Stimulated activated memory B cell treated with anti-CD40 and anti-IgM and Interleukin-4, amounts not matched to agents 10 μg/mL and 1 μg/mL and 100 μg/mL, for 72 hours (primary cell): ENCODE measurements at regions not wholly inside any gene's neighbourhood (a gene's known extent, or its start where the extent isn't known, plus 50 kb on each side); places are given as distances from the start of the nearest gene placed in this dataset.
"Not testable (repeated sequence)": the region's sequence is repeated elsewhere in the genome, so short reads cannot be mapped to it uniquely, and the experiment has no call there.

Source experiments
- ATAC-seq: fragments of 150-1000 bp; cut with Tn5 transposase; 2 replicates; pipeline ENCODE4 v1.10.0; 2021
- H3K27ac Mint-ChIP-seq: one replicate; pipeline ENCODE4 v1.8.0; 2022; ENCODE audit warnings: mild to moderate bottlenecking, mixed read lengths
- H3K27me3 Mint-ChIP-seq: one replicate; pipeline ENCODE4 v1.8.0; 2022; ENCODE audit warnings: mixed read lengths
- H3K36me3 Mint-ChIP-seq: one replicate; pipeline ENCODE4 v1.8.0; 2022; ENCODE audit warnings: mixed read lengths
- H3K4me1 Mint-ChIP-seq: one replicate; pipeline ENCODE4 v1.8.0; 2022; ENCODE audit warnings: mixed read lengths
- H3K4me3 Mint-ChIP-seq: one replicate; pipeline ENCODE4 v1.8.0; 2022; ENCODE audit warnings: mild to moderate bottlenecking, moderate library complexity, mixed read lengths
- H3K9me3 Mint-ChIP-seq: one replicate; pipeline ENCODE4 v1.8.0; 2022; ENCODE audit warnings: mixed read lengths

DNA sequence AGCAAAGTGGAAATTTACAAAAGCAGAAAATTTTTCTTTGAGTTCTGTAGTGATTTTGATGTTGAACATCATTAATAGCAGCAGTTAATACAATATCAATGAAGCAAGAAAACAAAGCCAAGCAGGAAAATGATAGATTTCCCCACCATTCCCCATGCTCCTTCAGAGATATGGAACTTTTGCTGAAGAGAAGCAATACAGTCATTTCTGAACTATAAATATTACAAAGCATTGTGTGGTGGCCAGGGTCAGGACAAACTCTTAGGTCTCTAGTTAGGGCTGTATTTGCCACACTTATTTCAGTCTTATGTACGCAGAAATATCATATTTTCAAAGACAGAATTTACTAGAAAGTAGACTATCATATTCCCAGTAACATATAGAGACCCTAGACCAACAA lies 88.8 kb upstream of the P3H2 start:
- H3K4me1 Mint-ChIP-seq, result no peaks in the 10 kb centered on the region
- ATAC-seq, result no peak
- no peaks in the 10 kb centered on the region for H3K27me3 Mint-ChIP-seq
- H3K4me3 Mint-ChIP-seq, result no peak overlapping the region
- H3K9me3 Mint-ChIP-seq, result no peaks in the 10 kb centered on the region
- H3K27ac Mint-ChIP-seq, result no peak overlapping the region
- no peaks in the 10 kb centered on the region for H3K36me3 Mint-ChIP-seq

GRCh38 chr3:190208196-190208595 lies 87.5 kb upstream of the P3H2 start:
- ATAC-seq, result no peak
- Mint-ChIP-seq H3K9me3 (no peaks in the 10 kb centered on the region), H3K36me3 (no peaks in the 10 kb centered on the region), H3K4me3 (no peak overlapping the region), H3K27ac (no peak overlapping the region), H3K27me3 (no peaks in the 10 kb centered on the region), H3K4me1 (no peaks in the 10 kb centered on the region)

GRCh38 chr3:190205739-190206138 lies 85.0 kb upstream of the P3H2 start:
- no peaks in the 10 kb centered on the region for H3K27me3 Mint-ChIP-seq
- peak; percentile 31 for ATAC-seq
- H3K9me3 Mint-ChIP-seq, result no peaks in the 10 kb centered on the region
- no peak overlapping the region for H3K4me3 Mint-ChIP-seq
- no peaks in the 10 kb centered on the region for H3K36me3 Mint-ChIP-seq
- H3K4me1 Mint-ChIP-seq, result no peaks in the 10 kb centered on the region
- no peak overlapping the region for H3K27ac Mint-ChIP-seq

GRCh38 chr3:190204200-190204599 lies 83.5 kb upstream of the P3H2 start:
- H3K27me3 Mint-ChIP-seq, result no peaks in the 10 kb centered on the region
- H3K4me1 Mint-ChIP-seq, result no peaks in the 10 kb centered on the region
- H3K36me3 Mint-ChIP-seq, result no peaks in the 10 kb centered on the region
- no peak overlapping the region for H3K4me3 Mint-ChIP-seq
- no peak overlapping the region for H3K27ac Mint-ChIP-seq
- H3K9me3 Mint-ChIP-seq, result no peaks in the 10 kb centered on the region
- no peak for ATAC-seq

DNA sequence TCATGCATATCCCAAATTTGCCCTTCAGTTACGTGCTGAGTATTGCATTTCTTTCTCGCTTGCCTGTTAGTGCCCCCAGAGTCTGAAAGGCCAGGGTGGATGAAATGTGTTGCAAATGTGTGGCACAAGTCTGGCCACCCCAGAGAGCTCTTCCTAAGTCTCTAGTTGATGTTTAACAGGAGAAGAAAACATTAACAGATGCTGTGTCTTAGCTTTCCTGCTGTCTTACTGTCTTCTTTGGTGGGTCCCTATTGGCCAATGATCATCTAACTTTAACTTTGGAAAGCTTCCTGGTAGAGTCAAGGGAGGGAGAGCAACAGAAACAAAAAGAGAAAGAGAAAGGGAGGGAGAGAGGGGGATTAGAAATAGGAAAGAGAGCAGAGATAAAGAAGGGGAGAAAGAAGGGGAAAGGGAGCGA lies 76.7 kb upstream of the P3H2 start:
- H3K4me3 Mint-ChIP-seq, result no peak overlapping the region
- ATAC-seq, result no peak
- H3K9me3 Mint-ChIP-seq, result no peaks in the 10 kb centered on the region
- H3K27me3 Mint-ChIP-seq, result no peaks in the 10 kb centered on the region
- H3K36me3 Mint-ChIP-seq, result no peaks in the 10 kb centered on the region
- H3K27ac Mint-ChIP-seq, result no peak overlapping the region
- H3K4me1 Mint-ChIP-seq, result no peaks in the 10 kb centered on the region

DNA sequence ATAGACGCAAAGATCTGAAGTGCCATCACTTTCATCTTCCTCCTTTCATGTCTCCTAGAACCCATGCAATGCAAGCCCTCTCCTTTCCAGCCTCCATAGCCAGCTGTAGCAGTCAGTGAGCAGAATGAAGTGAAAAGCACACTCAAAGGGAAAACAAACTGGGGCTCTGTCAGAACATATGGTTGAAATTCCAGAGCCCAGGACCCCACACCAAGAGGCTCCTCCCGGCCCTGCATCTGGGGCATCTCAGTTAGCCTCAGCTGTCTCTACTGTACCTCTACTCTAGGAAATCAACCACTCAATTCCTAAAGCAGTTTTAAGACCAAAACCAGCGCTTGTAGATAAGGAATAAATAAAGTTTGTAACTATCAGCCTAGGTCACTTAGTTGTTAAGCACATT lies 73.8 kb upstream of the P3H2 start:
- H3K27me3 Mint-ChIP-seq, result no peaks in the 10 kb centered on the region
- H3K4me1 Mint-ChIP-seq, result no peaks in the 10 kb centered on the region
- H3K27ac Mint-ChIP-seq, result no peak overlapping the region
- no peak overlapping the region for H3K4me3 Mint-ChIP-seq
- no peaks in the 10 kb centered on the region for H3K9me3 Mint-ChIP-seq
- no peaks in the 10 kb centered on the region for H3K36me3 Mint-ChIP-seq
- ATAC-seq, result no peak

DNA sequence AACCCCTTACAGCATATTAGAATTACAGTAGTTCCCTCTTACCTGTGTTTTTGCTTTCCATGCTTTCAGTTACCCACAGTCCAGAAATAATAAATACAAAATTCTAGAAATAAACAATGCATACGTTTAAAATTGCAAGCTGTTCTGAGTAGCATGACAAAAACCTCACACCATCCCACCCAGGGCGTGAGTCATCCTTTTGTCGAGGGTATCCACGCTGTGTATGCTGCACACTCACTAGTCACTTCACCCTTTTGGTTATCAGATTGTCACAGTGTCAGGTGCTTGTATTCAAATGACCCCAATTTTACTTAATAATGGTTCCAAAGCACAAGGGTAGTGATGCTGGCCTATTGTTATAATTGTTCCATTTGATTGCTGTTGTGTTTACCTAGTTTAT lies 72.5 kb upstream of the P3H2 start:
- no peak for ATAC-seq
- Mint-ChIP-seq H3K9me3 (no peaks in the 10 kb centered on the region), H3K4me1 (no peaks in the 10 kb centered on the region), H3K27ac (no peak overlapping the region), H3K4me3 (no peak overlapping the region), H3K27me3 (no peaks in the 10 kb centered on the region), H3K36me3 (no peaks in the 10 kb centered on the region)

DNA sequence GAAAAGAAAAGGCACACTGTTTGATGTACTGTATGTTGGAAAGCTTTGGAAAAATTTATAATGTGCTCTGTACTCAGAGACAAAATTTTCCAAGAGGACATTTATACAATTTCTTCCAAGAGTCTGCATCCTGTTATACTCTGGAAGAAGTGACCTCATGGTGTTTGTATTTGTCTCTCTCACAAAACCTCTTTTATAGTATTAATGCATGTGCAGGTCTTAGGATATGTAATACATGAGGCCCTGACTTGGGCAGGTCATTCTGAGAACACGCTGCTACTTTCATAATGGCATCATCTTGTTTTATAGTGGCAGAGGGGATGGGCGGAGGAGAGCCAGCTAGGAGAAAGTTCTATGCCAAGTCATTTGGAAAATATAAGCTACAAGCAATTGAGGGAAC lies 72.0 kb upstream of the P3H2 start:
- H3K27me3 Mint-ChIP-seq, result no peaks in the 10 kb centered on the region
- ATAC-seq, result no peak
- H3K36me3 Mint-ChIP-seq, result no peaks in the 10 kb centered on the region
- no peak overlapping the region for H3K27ac Mint-ChIP-seq
- no peaks in the 10 kb centered on the region for H3K4me1 Mint-ChIP-seq
- no peak overlapping the region for H3K4me3 Mint-ChIP-seq
- H3K9me3 Mint-ChIP-seq, result no peaks in the 10 kb centered on the region

DNA sequence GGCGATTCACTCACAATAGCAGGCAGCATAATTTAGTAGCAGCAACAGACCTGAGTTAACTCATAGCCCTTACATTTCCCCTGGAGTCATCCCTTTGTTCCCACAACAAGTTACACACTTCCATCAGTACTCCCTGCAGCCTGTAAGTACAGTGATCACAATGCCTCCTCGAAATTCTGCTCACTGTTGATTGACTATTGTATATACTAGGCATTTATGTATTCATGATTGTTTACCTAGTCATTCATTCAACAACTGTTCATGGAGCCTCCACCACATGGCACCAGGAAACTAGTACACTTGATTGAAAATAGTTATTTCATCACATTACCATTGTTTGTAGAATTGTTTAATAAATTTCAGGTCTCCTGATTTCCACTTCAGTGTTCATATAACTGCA lies 71.4 kb upstream of the P3H2 start:
- no peaks in the 10 kb centered on the region for H3K27me3 Mint-ChIP-seq
- H3K27ac Mint-ChIP-seq, result no peak overlapping the region
- H3K4me3 Mint-ChIP-seq, result no peak overlapping the region
- ATAC-seq, result no peak
- no peaks in the 10 kb centered on the region for H3K4me1 Mint-ChIP-seq
- H3K9me3 Mint-ChIP-seq, result no peaks in the 10 kb centered on the region
- H3K36me3 Mint-ChIP-seq, result no peaks in the 10 kb centered on the region

DNA sequence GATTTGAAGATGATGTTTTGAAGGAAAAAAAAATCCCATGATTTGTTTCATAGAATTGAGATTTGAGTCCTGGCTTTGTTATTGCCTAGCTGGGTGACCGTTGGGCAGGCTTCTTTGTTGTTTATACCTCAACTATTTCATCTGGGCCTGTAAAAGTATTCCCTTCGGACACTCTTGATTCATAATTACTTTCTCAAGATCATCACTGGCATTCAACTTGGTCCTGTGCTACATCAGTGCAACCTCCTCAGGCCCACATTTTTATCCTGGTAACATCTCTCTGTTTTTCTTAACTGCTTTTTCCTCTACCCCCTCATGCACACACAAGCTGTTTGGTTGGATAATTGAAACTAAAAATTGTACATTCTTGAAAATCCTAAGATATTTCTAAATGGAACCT lies 67.5 kb upstream of the P3H2 start:
- no peak overlapping the region for H3K27ac Mint-ChIP-seq
- no peaks in the 10 kb centered on the region for H3K4me1 Mint-ChIP-seq
- no peaks in the 10 kb centered on the region for H3K36me3 Mint-ChIP-seq
- ATAC-seq, result no peak
- H3K27me3 Mint-ChIP-seq, result no peaks in the 10 kb centered on the region
- no peaks in the 10 kb centered on the region for H3K9me3 Mint-ChIP-seq
- no peak overlapping the region for H3K4me3 Mint-ChIP-seq

DNA sequence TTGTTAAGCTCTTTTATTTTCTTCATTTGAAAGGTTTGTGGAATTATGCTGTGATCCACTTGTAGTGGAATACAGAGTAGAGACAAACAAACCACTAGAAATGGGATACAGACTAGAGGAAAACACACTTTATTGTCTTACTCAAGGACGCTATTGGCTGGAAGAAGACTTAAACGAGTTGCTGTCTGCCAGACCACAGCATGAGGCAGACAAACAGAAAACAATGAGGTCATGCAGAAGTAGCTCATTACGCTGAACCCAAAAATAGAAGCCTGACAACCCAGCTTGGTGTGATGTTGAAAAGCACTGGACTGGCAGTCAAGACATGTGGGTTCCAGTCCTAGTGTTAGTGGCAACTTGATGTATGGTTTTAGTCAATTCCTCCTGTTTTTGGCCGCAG lies 62.4 kb upstream of the P3H2 start:
- H3K27me3 Mint-ChIP-seq, result no peaks in the 10 kb centered on the region
- no peaks in the 10 kb centered on the region for H3K36me3 Mint-ChIP-seq
- H3K27ac Mint-ChIP-seq, result no peak overlapping the region
- no peaks in the 10 kb centered on the region for H3K9me3 Mint-ChIP-seq
- ATAC-seq, result no peak
- H3K4me3 Mint-ChIP-seq, result no peak overlapping the region
- no peaks in the 10 kb centered on the region for H3K4me1 Mint-ChIP-seq

- no peaks in the 10 kb centered on the region for H3K27me3 Mint-ChIP-seq
- H3K9me3 Mint-ChIP-seq, result no peaks in the 10 kb centered on the region
- no peaks in the 10 kb centered on the region for H3K36me3 Mint-ChIP-seq
- no peak overlapping the region for H3K4me3 Mint-ChIP-seq
- no peak for ATAC-seq
- no peak overlapping the region for H3K27ac Mint-ChIP-seq
- no peaks in the 10 kb centered on the region for H3K4me1 Mint-ChIP-seq
Measured at GRCh38 chr3:190182418-190183043, 61.8 kb upstream of the P3H2 start.

DNA sequence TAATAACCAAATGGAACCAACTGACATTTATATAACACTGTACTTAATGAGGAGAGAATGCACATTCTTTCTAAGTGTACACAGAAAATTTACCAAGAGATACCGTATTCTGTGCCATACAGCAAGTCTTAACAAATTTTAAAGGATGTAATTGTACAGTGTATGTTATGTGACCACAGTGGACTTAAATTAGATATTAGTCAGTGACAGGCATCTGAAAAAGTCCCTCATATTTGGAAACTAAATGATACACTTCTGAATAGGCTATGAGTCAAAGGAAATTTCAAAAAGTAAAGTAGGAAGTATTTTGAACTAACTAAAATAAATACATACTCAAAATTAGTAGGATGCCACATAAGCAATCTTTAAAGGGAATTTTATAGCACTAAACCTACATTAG lies 59.6 kb upstream of the P3H2 start:
- ATAC-seq, result no peak
- H3K36me3 Mint-ChIP-seq, result no peaks in the 10 kb centered on the region
- H3K27me3 Mint-ChIP-seq, result no peaks in the 10 kb centered on the region
- H3K4me1 Mint-ChIP-seq, result no peaks in the 10 kb centered on the region
- H3K27ac Mint-ChIP-seq, result no peak overlapping the region
- H3K9me3 Mint-ChIP-seq, result no peaks in the 10 kb centered on the region
- no peak overlapping the region for H3K4me3 Mint-ChIP-seq

DNA sequence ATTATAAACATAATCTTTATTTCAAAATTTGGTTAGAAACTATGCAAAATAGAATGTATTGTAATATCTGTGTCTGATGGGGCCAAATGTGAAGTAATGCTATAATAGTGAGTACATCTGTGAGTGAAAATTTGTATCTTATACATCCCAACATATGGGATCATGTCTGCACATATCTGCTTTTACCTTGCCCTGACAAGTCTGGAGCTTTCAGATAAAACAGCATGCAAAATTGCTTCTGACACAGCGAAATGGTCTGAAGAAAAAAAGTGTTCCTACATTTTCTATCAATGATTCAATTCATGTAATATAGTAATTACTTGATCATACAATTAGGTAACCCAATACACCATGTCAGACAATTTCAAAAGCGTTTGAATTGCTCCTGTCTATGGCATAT lies 58.1 kb upstream of the P3H2 start:
- ATAC-seq, result no peak
- Mint-ChIP-seq H3K27ac (no peak overlapping the region), H3K9me3 (no peaks in the 10 kb centered on the region), H3K4me3 (no peak overlapping the region), H3K27me3 (no peaks in the 10 kb centered on the region), H3K4me1 (no peaks in the 10 kb centered on the region), H3K36me3 (no peaks in the 10 kb centered on the region)

DNA sequence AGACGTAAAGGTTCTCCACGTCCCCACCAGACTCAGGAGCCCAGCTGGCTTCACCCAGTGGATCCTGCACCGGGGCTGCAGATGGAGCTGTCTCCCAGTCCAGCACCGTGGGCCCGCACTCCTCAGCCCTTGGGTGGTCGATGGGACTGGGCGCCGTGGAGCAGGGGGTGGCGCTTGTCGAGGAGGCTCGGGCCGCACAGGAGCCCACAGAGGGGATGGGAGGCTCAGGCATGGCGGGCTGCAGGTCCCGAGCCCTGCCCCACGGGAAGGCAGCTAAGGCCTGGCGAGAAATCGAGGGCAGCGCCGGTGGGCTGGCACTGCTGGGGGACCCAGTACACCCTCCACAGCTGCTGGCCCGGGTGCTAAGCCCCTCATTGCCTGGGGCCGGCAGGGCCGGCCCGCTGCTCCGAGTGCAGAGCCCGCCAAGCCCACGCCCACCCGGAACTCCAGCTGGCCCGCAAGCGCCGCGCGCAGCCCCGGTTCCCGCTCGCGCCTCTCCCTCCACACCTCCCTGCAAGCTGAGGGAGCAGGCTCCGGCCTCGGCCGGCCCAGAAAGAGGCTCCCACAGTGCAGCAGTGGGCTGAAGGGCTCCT lies 56.3 kb upstream of the P3H2 start:
- not testable (repeated sequence) for H3K4me3 Mint-ChIP-seq, H3K27ac Mint-ChIP-seq, H3K36me3 Mint-ChIP-seq, H3K9me3 Mint-ChIP-seq, H3K4me1 Mint-ChIP-seq, ATAC-seq, H3K27me3 Mint-ChIP-seq

DNA sequence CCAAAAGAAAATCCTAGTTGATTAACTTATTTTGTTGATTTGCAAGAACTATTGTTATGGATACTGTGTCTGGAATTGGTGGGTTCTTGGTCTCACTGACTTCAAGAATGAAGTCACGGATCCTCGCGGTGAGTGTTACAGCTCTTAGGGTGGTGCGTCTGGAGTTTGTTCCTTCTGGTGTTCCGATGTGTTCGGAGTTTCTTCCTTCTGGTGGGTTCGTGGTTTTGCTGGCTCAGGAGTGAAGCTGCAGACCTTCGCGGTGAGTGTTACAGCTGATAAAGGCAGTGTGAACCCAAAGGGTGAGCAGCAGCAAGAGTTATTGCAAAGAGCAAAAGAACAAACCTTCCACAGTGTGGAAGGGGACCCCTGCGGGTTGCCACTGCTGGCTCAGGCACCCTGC lies 55.4 kb upstream of the P3H2 start:
- H3K4me1 Mint-ChIP-seq, H3K4me3 Mint-ChIP-seq, H3K36me3 Mint-ChIP-seq, ATAC-seq, H3K9me3 Mint-ChIP-seq, H3K27me3 Mint-ChIP-seq, H3K27ac Mint-ChIP-seq: not testable (repeated sequence)

GRCh38 chr3:190175490-190175889 lies 54.8 kb upstream of the P3H2 start:
- no peaks in the 10 kb centered on the region for H3K36me3 Mint-ChIP-seq
- H3K27me3 Mint-ChIP-seq, result no peaks in the 10 kb centered on the region
- no peak overlapping the region for H3K27ac Mint-ChIP-seq
- no peaks in the 10 kb centered on the region for H3K4me1 Mint-ChIP-seq
- no peak for ATAC-seq
- H3K4me3 Mint-ChIP-seq, result no peak overlapping the region
- no peaks in the 10 kb centered on the region for H3K9me3 Mint-ChIP-seq
